MM.1S (cell line): ENCODE measurements at regions not wholly inside any gene's neighbourhood (a gene's known extent, or its start where the extent isn't known, plus 50 kb on each side); places are given as distances from the start of the nearest gene placed in this dataset.
"Not testable (repeated sequence)": the region's sequence is repeated elsewhere in the genome, so short reads cannot be mapped to it uniquely, and the experiment has no call there.

ENCODE experiments used
- DNase-seq: peaks from one replicate; pipeline ENCODE4 v3.0.0-alpha.2; 2015
- H2AFZ ChIP-seq: fragments of 300-600 bp; sonication (generic); 2 replicates; pipeline ENCODE4 v1.6.0; 2016; ENCODE audit warnings: antibody characterized with exemption, low read length
- H3F3A ChIP-seq: fragments of 300-600 bp; sonication (generic); 2 replicates; pipeline ENCODE4 v1.6.1; 2016; ENCODE audit warnings: mild to moderate bottlenecking, antibody characterized with exemption, low read length, moderate library complexity, mixed read lengths; ENCODE audit not compliant: insufficient read depth
- H3K27ac ChIP-seq: fragments of 300-600 bp; sonication (generic); 2 replicates; pipeline ENCODE4 v1.5.1; 2016; ENCODE audit warnings: mild to moderate bottlenecking, low read length
- H3K27me3 ChIP-seq: fragments of 300-600 bp; sonication (generic); replicated peaks from 2 replicates; pipeline ENCODE4 v1.6.0; 2016; ENCODE audit warnings: low read length; ENCODE audit not compliant: insufficient read depth
- H3K36me3 ChIP-seq: fragments of 300-600 bp; sonication (generic); replicated peaks from 2 replicates; pipeline ENCODE4 v1.6.1; 2016; ENCODE audit warnings: mild to moderate bottlenecking, low read length, mixed read lengths; ENCODE audit not compliant: insufficient read depth
- H3K4me1 ChIP-seq: fragments of 300-600 bp; sonication (generic); 2 replicates; pipeline ENCODE4 v1.6.1; 2016; ENCODE audit warnings: low read length, mixed read lengths
- H3K4me2 ChIP-seq: fragments of 300-600 bp; sonication (generic); 2 replicates; pipeline ENCODE4 v1.6.0; 2016; ENCODE audit warnings: low read depth, low read length
- H3K4me3 ChIP-seq: fragments of 300-600 bp; sonication (generic); 2 replicates; pipeline ENCODE4 v1.5.1; 2016; ENCODE audit warnings: low read length, mixed read lengths
- H3K79me2 ChIP-seq: fragments of 300-600 bp; sonication (generic); 2 replicates; pipeline ENCODE4 v1.6.1; 2016; ENCODE audit warnings: mixed run types, low read length, mixed read lengths
- H3K9ac ChIP-seq: fragments of 300-600 bp; sonication (generic); 2 replicates; pipeline ENCODE4 v1.6.1; 2016; ENCODE audit warnings: low read length, mixed read lengths
- H3K9me2 ChIP-seq: fragments of 300-600 bp; sonication (generic); replicated peaks from 2 replicates; pipeline ENCODE4 v1.6.1; 2016; ENCODE audit warnings: mild to moderate bottlenecking, low read length, mixed read lengths; ENCODE audit not compliant: insufficient read depth
- H3K9me3 ChIP-seq: fragments of 300-600 bp; sonication (generic); replicated peaks from 2 replicates; pipeline ENCODE4 v1.6.1; 2016; ENCODE audit warnings: mild to moderate bottlenecking, low read length, mixed read lengths; ENCODE audit not compliant: insufficient read depth
- H4K20me1 ChIP-seq: fragments of 300-600 bp; sonication (generic); 2 replicates; pipeline ENCODE4 v1.6.1; 2016; ENCODE audit warnings: mild to moderate bottlenecking, low read length, moderate library complexity, mixed read lengths; ENCODE audit not compliant: insufficient read depth
- EZH2 ChIP-seq: fragments of 300-600 bp; sonication (generic); optimal IDR thresholded peaks from 2 replicates; pipeline ENCODE3; 2017; ENCODE audit warnings: low read depth, mild to moderate bottlenecking, antibody characterized with exemption, low read length, mixed read lengths
- EZH2phosphoT487 ChIP-seq: fragments of 300-600 bp; sonication (generic); IDR thresholded peaks from 2 replicates; pipeline ENCODE4 v1.6.1; 2018; ENCODE audit warnings: antibody characterized with exemption, low read length
- TF ChIP-seq, protein P1 (sequence below): fragments of 300-600 bp; sonication (generic); IDR thresholded peaks from 2 replicates; pipeline ENCODE4 v1.5.1; 2016; ENCODE audit warnings: antibody characterized with exemption, low read length, mixed read lengths

DNA sequence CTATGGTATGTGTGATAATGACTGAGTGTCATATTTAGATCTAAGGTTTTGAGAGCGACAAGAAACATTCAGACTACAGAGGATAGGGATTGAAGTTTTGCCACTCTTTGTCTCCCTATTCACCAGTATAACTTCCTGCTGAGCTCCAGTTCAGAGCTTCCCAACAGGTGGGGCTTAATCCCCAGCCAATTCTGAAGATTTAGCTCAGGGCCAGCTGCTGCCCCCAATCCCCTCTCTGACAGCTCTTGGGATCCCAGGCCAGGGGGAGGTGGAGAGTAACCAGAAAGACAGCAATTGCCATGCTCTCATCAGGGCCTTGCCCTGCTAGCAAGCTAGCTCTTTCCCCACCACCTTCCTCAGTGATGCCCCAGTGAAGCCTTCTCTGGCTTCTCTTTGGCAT lies 57.8 kb downstream of the TRIL start:
- Histone ChIP-seq H3K27ac (no peak overlapping the region), H3K27me3 (no peaks in the 10 kb centered on the region), H3K4me2 (no peak overlapping the region), H3K9ac (no peak overlapping the region), H4K20me1 (no peaks in the 10 kb centered on the region), H3F3A (no peaks in the 10 kb centered on the region), H2AFZ (no peak overlapping the region), H3K4me1 (no peaks in the 10 kb centered on the region), H3K36me3 (no peaks in the 10 kb centered on the region), H3K4me3 (no peak overlapping the region), H3K9me2 (no peaks in the 10 kb centered on the region), H3K9me3 (no peaks in the 10 kb centered on the region), H3K79me2 (no peaks in the 10 kb centered on the region)
- TF ChIP-seq EZH2 (no peak), EZH2phosphoT487 (no peak)
- TF ChIP-seq, protein P1, sequence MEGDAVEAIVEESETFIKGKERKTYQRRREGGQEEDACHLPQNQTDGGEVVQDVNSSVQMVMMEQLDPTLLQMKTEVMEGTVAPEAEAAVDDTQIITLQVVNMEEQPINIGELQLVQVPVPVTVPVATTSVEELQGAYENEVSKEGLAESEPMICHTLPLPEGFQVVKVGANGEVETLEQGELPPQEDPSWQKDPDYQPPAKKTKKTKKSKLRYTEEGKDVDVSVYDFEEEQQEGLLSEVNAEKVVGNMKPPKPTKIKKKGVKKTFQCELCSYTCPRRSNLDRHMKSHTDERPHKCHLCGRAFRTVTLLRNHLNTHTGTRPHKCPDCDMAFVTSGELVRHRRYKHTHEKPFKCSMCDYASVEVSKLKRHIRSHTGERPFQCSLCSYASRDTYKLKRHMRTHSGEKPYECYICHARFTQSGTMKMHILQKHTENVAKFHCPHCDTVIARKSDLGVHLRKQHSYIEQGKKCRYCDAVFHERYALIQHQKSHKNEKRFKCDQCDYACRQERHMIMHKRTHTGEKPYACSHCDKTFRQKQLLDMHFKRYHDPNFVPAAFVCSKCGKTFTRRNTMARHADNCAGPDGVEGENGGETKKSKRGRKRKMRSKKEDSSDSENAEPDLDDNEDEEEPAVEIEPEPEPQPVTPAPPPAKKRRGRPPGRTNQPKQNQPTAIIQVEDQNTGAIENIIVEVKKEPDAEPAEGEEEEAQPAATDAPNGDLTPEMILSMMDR, result no peak
- DNase-seq, result no peak

DNA sequence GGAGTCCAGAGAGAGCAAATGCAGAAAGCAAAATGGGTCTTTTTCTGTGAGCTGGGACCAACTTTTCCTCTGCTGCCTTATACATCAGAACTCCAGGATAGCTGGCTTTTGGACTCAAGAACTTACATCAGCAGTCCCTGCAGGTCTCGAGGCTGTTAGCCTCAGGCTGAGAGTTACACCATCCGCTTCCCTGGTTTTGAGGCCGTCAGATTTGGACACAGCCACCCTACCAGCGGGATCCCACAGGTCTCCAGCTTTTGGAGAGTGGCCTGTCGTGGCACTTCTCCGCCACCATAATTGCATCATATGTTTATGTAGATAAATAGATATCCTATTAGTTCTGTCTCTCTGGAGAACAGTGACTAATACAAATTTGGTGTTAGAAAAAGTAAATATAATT lies 64.2 kb downstream of the TRIL start:
- no peaks in the 10 kb centered on the region for H3K36me3 ChIP-seq
- H3K27ac ChIP-seq, result no peak overlapping the region
- DNase-seq, result no peak
- no peak overlapping the region for H2AFZ ChIP-seq
- H3K27me3 ChIP-seq, result no peaks in the 10 kb centered on the region
- no peaks in the 10 kb centered on the region for H3K9me2 ChIP-seq
- no peak overlapping the region for H3K4me3 ChIP-seq
- peaks cover 4% of the 10 kb centered on the region; the same call in 1 of the 2 replicates for H3F3A ChIP-seq
- no peaks in the 10 kb centered on the region for H3K9me3 ChIP-seq
- H3K4me2 ChIP-seq, result no peak overlapping the region
- no peak overlapping the region for H3K9ac ChIP-seq
- TF ChIP-seq EZH2phosphoT487, result no peak
- no peak for TF ChIP-seq EZH2
- TF ChIP-seq, protein P1, result no peak
- H3K4me1 ChIP-seq, result peaks cover 4% of the 10 kb centered on the region; the same call in 1 of the 2 replicates
- no peaks in the 10 kb centered on the region for H4K20me1 ChIP-seq
- no peaks in the 10 kb centered on the region for H3K79me2 ChIP-seq

DNA sequence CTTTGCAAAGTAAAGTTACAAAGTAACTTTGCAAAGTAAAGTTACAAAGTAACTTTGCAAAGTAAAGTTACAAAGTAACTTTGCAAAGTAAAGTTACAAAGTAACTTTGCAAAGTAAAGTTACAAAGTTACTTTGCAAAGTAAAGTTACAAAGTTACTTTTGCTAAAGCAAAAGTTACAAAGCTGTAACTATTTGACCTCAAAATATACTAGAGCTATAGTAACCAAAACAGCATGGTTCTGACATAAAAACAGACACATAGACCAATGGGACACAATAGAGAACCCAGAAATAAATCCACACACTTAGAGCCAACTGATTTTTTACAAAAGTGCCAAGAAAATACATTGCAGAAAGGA lies 66.3 kb downstream of the TRIL start:
- not testable (repeated sequence) for H3K9me2 ChIP-seq, H3K9me3 ChIP-seq, H3K9ac ChIP-seq, H3K4me2 ChIP-seq, H3K4me1 ChIP-seq, H3K27ac ChIP-seq, H4K20me1 ChIP-seq, DNase-seq, H3F3A ChIP-seq, H3K79me2 ChIP-seq, H3K36me3 ChIP-seq, H3K4me3 ChIP-seq, H3K27me3 ChIP-seq, H2AFZ ChIP-seq

DNA sequence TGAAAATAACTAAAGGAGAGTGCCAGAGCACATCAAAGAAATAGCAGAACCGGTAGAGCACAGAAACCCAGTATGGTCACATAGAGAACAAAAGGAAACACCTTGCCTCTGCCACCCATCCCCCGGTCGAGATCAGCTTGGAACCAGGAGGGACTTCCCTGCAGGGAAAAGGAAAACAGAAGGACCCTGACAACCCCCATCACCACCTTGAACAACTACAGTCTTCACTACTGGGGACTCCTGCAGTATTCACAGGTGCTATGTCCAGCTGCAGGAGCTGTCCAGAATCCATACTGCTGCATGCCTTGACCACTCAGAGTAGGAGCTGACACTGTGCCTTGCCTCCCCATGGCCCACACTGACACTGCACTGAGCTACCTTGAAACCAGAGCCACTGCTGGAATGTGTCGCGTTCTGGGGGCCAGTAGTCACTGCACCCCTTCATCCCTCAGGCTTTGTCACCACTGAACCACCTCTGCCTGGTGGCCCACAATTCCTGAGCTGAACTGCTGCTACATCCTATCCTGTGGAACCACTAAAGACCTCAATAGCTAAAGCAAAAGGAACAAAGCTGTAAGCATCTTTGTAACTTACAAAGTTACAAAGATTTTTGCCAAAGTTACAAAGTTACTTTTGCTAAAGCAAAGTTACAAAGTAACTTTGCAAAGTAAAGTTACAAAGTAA lies 66.8 kb downstream of the TRIL start:
- no peak overlapping the region for H3K4me2 ChIP-seq
- H3K79me2 ChIP-seq, result no peaks in the 10 kb centered on the region
- peaks cover 4% of the 10 kb centered on the region; the same call in 1 of the 2 replicates for H3F3A ChIP-seq
- no peak overlapping the region for H3K4me3 ChIP-seq
- TF ChIP-seq, protein P1, result no peak
- TF ChIP-seq EZH2 (no peak), EZH2phosphoT487 (no peak)
- H4K20me1 ChIP-seq, result no peaks in the 10 kb centered on the region
- H3K9ac ChIP-seq, result no peak overlapping the region
- no peaks in the 10 kb centered on the region for H3K27me3 ChIP-seq
- H3K9me3 ChIP-seq, result no peaks in the 10 kb centered on the region
- no peaks in the 10 kb centered on the region for H3K36me3 ChIP-seq
- peaks cover 4% of the 10 kb centered on the region; the same call in 1 of the 2 replicates for H3K4me1 ChIP-seq
- H3K27ac ChIP-seq, result no peak overlapping the region
- H3K9me2 ChIP-seq, result no peaks in the 10 kb centered on the region
- no peak for DNase-seq
- H2AFZ ChIP-seq, result no peak overlapping the region
